HG03354 (cell line): ENCODE measurements at regions not wholly inside any gene's neighbourhood (a gene's known extent, or its start where the extent isn't known, plus 50 kb on each side); places are given as distances from the start of the nearest gene placed in this dataset.
"Not testable (repeated sequence)": the region's sequence is repeated elsewhere in the genome, so short reads cannot be mapped to it uniquely, and the experiment has no call there.

Experiments
- ATAC-seq: cut with Tn5 transposase; IDR thresholded peaks from one replicate; pipeline ENCODE4 v1.9.1; 2021; ENCODE audit warnings: mild to moderate bottlenecking; ENCODE audit not compliant: unreplicated experiment, poor library complexity, severe bottlenecking

- ATAC-seq, result not testable (repeated sequence)
These were observed 106.4 kb upstream of the PPM1J start for GRCh38 chr1:112821307-112822063.

- no peak for ATAC-seq
These were observed 104.0 kb upstream of the PPM1J start for GRCh38 chr1:112818990-112819689.

GRCh38 chr1:112817555-112818373, 102.6 kb upstream of the PPM1J start:
- ATAC-seq, result no peak

GRCh38 chr1:112815376-112815775, 100.2 kb upstream of the PPM1J start:
- ATAC-seq, result no peak

GRCh38 chr1:112814645-112815044, 99.5 kb upstream of the PPM1J start:
- ATAC-seq, result not testable (repeated sequence)

GRCh38 chr1:112808861-112809684, 93.9 kb upstream of the PPM1J start:
- no peak for ATAC-seq

GRCh38 chr1:112807999-112808398, 92.9 kb upstream of the PPM1J start:
- ATAC-seq, result no peak

GRCh38 chr1:112807117-112807516, 92.0 kb upstream of the PPM1J start:
- no peak for ATAC-seq

- no peak for ATAC-seq
These were observed 91.0 kb upstream of the PPM1J start for GRCh38 chr1:112806090-112806642.

GRCh38 chr1:112805155-112805853, 90.2 kb upstream of the PPM1J start:
- ATAC-seq, result no peak

- ATAC-seq, result no peak
These were observed 89.0 kb upstream of the PPM1J start for GRCh38 chr1:112803906-112804762.

GRCh38 chr1:112800289-112800688, 85.2 kb upstream of the PPM1J start:
- no peak for ATAC-seq

- no peak for ATAC-seq
These were observed 83.2 kb upstream of the PPM1J start for GRCh38 chr1:112798292-112798691.

- no peak for ATAC-seq
These were observed 82.1 kb upstream of the PPM1J start for GRCh38 chr1:112797224-112797623.

- ATAC-seq, result peak; percentile 81
These were observed 79.6 kb upstream of the PPM1J start for GRCh38 chr1:112794654-112795239.

GRCh38 chr1:112793631-112794565, 78.8 kb upstream of the PPM1J start:
- no peak for ATAC-seq

- no peak for ATAC-seq
These were observed 76.6 kb upstream of the PPM1J start for GRCh38 chr1:112791723-112792104.
